ENCODE measurements at regions not wholly inside any gene's neighbourhood (a gene's known extent, or its start where the extent isn't known, plus 50 kb on each side); places are given as distances from the start of the nearest gene placed in this dataset.

DNA sequence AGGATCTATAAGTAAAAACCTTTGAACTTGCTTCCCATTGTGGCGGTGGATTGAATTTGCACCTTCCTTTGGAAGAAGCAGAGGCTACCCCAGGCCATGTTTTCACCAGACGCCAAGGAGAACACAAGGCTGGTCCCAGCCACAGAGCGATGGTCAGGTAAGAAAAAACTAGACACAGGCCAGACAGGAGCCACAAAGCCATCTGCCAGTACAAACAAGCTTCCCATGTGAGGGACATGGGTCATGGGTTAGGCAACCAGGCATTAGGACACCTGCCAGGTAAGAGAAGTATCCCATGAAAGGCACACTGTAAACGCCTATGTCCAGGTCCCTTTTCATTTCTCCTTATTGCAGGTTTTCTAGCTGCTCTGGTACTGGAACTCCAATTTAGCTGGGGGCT lies 190.2 kb downstream of the KLF13 start:
- POLR2A ChIA-PET, result no interaction called here
- FAIRE-seq (no peak), DNase-seq (ENCODE audit: low read depth, low spot score) (no peak)
- Histone ChIP-seq H3K4me1 (ENCODE audit: control insufficient read depth, extremely low read depth, insufficient read depth, low read length) (no peaks in the 10 kb centered on the region), H3K4me2 (ENCODE audit: insufficient read depth, low read length) (no peak overlapping the region), H3K4me3 (replicated peaks in 1 of 3; ENCODE audit: insufficient read depth in 1 of 3, low read depth in 1 of 3, low read length in 3 of 3) (no peak overlapping the region), H2AFZ (ENCODE audit: low read depth, low read length) (no peak overlapping the region), H3K9me1 (replicated peaks; ENCODE audit: control insufficient read depth, extremely low read depth, insufficient read depth, low read length) (no peaks in the 10 kb centered on the region), H3K36me3 (ENCODE audit: control insufficient read depth in 2 of 2, extremely low read depth in 1 of 2, insufficient read depth in 2 of 2, low read length in 2 of 2) (no peaks in the 10 kb centered on the region), H3K9ac (replicated peaks; ENCODE audit: extremely low read depth, insufficient read depth, low read length) (no peak overlapping the region), H3K27ac (ENCODE audit: insufficient read depth, low read depth, low read length) (no peak overlapping the region), H4K20me1 (replicated peaks; ENCODE audit: control insufficient read depth, extremely low read depth, insufficient read depth, low read length) (no peaks in the 10 kb centered on the region), H3K9me3 (replicated peaks; ENCODE audit: control insufficient read depth, insufficient read depth, low read length) (no peaks in the 10 kb centered on the region), H3K27me3 (ENCODE audit: control insufficient read depth in 2 of 2, insufficient read depth in 2 of 2, low read length in 2 of 2) (no peaks in the 10 kb centered on the region), H3K79me2 (ENCODE audit: control insufficient read depth, insufficient read depth, low read length) (no peaks in the 10 kb centered on the region)
- dilution Hi-C loops (cut with MboI; ENCODE audit: extremely low pct_ligation_motif_present, low sequenced_read_pairs), result no loop called here
- no TSS peak for BruUV-seq (replicated peaks)
- TF ChIP-seq POLR2A (IDR thresholded peaks at IDR 0.05; ENCODE audit: low read depth, low read length), result no peak
- TF ChIP-seq, protein P1, sequence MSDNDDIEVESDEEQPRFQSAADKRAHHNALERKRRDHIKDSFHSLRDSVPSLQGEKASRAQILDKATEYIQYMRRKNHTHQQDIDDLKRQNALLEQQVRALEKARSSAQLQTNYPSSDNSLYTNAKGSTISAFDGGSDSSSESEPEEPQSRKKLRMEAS (IDR thresholded peaks at IDR 0.05; ENCODE audit: insufficient read depth, insufficient read length), result no peak
- no peak for TF ChIP-seq MYC (IDR thresholded peaks at IDR 0.05; ENCODE audit: low read depth, low read length)
- TF ChIP-seq EZH2 (IDR thresholded peaks at IDR 0.05; ENCODE audit: borderline replicate concordance, low read depth, low read length, severe bottlenecking), result no peak
- no peak for TF ChIP-seq JUN (IDR thresholded peaks at IDR 0.05; ENCODE audit: borderline replicate concordance, insufficient read depth, insufficient read length, low read depth)
- TF ChIP-seq FOS (IDR thresholded peaks at IDR 0.05; ENCODE audit: borderline replicate concordance, insufficient read depth, low read length), result no peak
- TF ChIP-seq GATA2 (IDR thresholded peaks at IDR 0.05; ENCODE audit: insufficient read depth, insufficient read length, low read depth, low read length), result no peak
- TF ChIP-seq POLR2AphosphoS5 (IDR thresholded peaks at IDR 0.05; ENCODE audit: insufficient read depth, low read depth, low read length), result no peak
- no peak for TF ChIP-seq CTCF (IDR thresholded peaks at IDR 0.05; ENCODE audit: extremely low read depth in 1 of 2, insufficient read depth in 1 of 2, low read depth in 1 of 2, low read length in 2 of 2)
- intact Hi-C loops (cut with micrococcal nuclease), result no loop called here
- CTCF ChIA-PET, result no interaction called here

Measured in endothelial cell of umbilical vein (primary cell).